ENCODE measurements at regions not wholly inside any gene's neighbourhood (a gene's known extent, or its start where the extent isn't known, plus 50 kb on each side); places are given as distances from the start of the nearest gene placed in this dataset.

DNA sequence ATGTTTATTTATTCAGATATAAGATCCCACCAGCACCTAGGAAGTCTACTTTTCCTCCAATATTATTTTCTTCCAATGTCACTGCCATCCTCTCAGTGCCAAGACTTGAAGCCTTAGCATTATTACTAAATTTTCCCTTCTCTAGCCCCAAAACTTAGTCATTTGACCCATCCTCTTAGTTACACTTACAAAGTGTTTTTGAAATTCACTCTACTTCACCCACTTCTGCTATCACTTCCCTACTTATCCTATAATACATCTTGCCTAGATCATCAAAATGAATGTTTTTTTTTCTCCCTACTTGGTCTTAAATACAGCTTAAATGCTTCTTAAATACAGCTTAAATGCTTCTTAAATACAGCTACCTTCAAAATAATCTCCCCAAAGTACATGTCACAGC is 376.6 kb downstream of the RSL24D1 start:
- Histone ChIP-seq H3K9me3 (ENCODE audit: low read depth) (peaks cover 34% of the 10 kb centered on the region), H4K20me1 (ENCODE audit: low read depth) (no peaks in the 10 kb centered on the region), H3K4me3 (no peak overlapping the region), H3K4me1 (no peaks in the 10 kb centered on the region), H3K27me3 (no peaks in the 10 kb centered on the region), H3K36me3 (no peaks in the 10 kb centered on the region), H3K9ac (no peak overlapping the region), H3F3A (ENCODE audit: low read depth) (no peaks in the 10 kb centered on the region), H2AFZ (replicated peaks) (no peak overlapping the region), H3K27ac (no peak overlapping the region), H3K79me2 (ENCODE audit: low read depth) (no peaks in the 10 kb centered on the region), H3K4me2 (no peak overlapping the region)
- H3K36me3 Mint-ChIP-seq, result no peaks in the 10 kb centered on the region
- peaks cover 2% of the 10 kb centered on the region for H3K9me3 Mint-ChIP-seq
- DNase-seq (ENCODE audit: low spot score), result no peak
- TF ChIP-seq EZH2phosphoT487 (IDR thresholded peaks at IDR 0.05) (no peak), EZH2 (IDR thresholded peaks at IDR 0.05) (no peak)
- TF ChIP-seq, protein P1, sequence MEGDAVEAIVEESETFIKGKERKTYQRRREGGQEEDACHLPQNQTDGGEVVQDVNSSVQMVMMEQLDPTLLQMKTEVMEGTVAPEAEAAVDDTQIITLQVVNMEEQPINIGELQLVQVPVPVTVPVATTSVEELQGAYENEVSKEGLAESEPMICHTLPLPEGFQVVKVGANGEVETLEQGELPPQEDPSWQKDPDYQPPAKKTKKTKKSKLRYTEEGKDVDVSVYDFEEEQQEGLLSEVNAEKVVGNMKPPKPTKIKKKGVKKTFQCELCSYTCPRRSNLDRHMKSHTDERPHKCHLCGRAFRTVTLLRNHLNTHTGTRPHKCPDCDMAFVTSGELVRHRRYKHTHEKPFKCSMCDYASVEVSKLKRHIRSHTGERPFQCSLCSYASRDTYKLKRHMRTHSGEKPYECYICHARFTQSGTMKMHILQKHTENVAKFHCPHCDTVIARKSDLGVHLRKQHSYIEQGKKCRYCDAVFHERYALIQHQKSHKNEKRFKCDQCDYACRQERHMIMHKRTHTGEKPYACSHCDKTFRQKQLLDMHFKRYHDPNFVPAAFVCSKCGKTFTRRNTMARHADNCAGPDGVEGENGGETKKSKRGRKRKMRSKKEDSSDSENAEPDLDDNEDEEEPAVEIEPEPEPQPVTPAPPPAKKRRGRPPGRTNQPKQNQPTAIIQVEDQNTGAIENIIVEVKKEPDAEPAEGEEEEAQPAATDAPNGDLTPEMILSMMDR (IDR thresholded peaks at IDR 0.05), result no peak
- no peak overlapping the region for H3K4me3 Mint-ChIP-seq
- H3K27me3 Mint-ChIP-seq (ENCODE audit: insufficient read depth, low read depth), result no peaks in the 10 kb centered on the region
- no peaks in the 10 kb centered on the region for H3K4me1 Mint-ChIP-seq
- no peak overlapping the region for H3K27ac Mint-ChIP-seq

DNA sequence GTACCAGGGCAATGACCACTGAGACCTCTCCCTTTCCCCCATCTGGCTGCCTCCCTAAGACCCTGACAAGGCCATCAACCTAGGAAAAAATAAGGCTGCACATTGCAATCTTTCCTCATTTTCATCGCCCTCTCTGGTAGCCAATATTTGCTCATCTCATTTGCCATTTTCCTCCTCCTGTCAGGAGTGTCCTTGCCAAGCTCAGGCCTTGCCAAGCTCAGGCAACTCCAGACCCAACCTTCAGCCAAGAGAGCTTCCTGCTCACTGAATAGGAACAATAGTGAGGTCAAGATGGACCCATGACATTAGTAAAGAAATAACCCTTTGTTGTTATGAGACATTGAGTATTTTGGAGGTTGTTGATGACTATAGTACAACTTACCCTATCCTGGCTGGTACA is 380.3 kb downstream of the RSL24D1 start:
- H3K27me3 Mint-ChIP-seq (ENCODE audit: insufficient read depth, low read depth), result peaks cover 2% of the 10 kb centered on the region
- Histone ChIP-seq H3F3A (ENCODE audit: low read depth) (no peaks in the 10 kb centered on the region), H3K27me3 (no peaks in the 10 kb centered on the region), H3K36me3 (no peaks in the 10 kb centered on the region), H3K27ac (no peak overlapping the region), H4K20me1 (ENCODE audit: low read depth) (no peaks in the 10 kb centered on the region), H2AFZ (replicated peaks) (no peak overlapping the region), H3K4me2 (no peak overlapping the region), H3K79me2 (ENCODE audit: low read depth) (no peaks in the 10 kb centered on the region), H3K9ac (no peak overlapping the region), H3K4me1 (no peaks in the 10 kb centered on the region), H3K9me3 (ENCODE audit: low read depth) (peaks cover 20% of the 10 kb centered on the region), H3K4me3 (no peak overlapping the region)
- TF ChIP-seq EZH2phosphoT487 (IDR thresholded peaks at IDR 0.05) (no peak), EZH2 (IDR thresholded peaks at IDR 0.05) (no peak)
- TF ChIP-seq, protein P1 (IDR thresholded peaks at IDR 0.05), result no peak
- no peak overlapping the region for H3K4me3 Mint-ChIP-seq
- H3K27ac Mint-ChIP-seq, result no peak overlapping the region
- H3K36me3 Mint-ChIP-seq, result no peaks in the 10 kb centered on the region
- no peak for DNase-seq (ENCODE audit: low spot score)
- H3K9me3 Mint-ChIP-seq, result no peaks in the 10 kb centered on the region
- no peaks in the 10 kb centered on the region for H3K4me1 Mint-ChIP-seq

DNA sequence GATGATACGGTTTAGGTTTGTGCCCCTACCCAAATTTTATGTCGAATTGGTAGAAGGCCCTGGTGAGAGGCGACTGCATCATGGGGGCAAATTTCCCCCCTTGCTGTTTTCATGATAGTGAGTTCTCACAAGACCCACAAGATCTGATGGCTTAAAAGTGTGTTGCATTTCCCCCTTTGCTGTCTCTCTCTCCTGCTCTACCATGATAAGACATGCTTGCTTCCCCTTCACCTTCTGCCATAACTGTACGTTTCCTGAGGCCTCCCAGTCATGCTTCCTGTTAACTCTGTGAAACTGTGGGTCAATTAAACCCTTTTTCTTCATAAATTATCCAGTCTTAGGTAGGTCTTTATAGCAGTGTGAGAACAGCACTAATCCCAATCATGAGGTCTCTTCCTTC is 381.2 kb downstream of the RSL24D1 start:
- Mint-ChIP-seq H3K27me3 (ENCODE audit: insufficient read depth, low read depth) (peaks cover 2% of the 10 kb centered on the region), H3K4me1 (no peaks in the 10 kb centered on the region), H3K27ac (no peak overlapping the region), H3K36me3 (no peaks in the 10 kb centered on the region), H3K4me3 (no peak overlapping the region), H3K9me3 (no peaks in the 10 kb centered on the region)
- TF ChIP-seq EZH2phosphoT487 (IDR thresholded peaks at IDR 0.05), result no peak
- TF ChIP-seq, protein P1 (IDR thresholded peaks at IDR 0.05), result no peak
- TF ChIP-seq EZH2 (IDR thresholded peaks at IDR 0.05), result no peak
- Histone ChIP-seq H3K36me3 (no peaks in the 10 kb centered on the region), H3K4me2 (no peak overlapping the region), H3F3A (ENCODE audit: low read depth) (no peaks in the 10 kb centered on the region), H3K9me3 (ENCODE audit: low read depth) (peaks cover 24% of the 10 kb centered on the region), H3K4me3 (no peak overlapping the region), H3K4me1 (no peaks in the 10 kb centered on the region), H3K9ac (no peak overlapping the region), H3K27ac (no peak overlapping the region), H3K79me2 (ENCODE audit: low read depth) (no peaks in the 10 kb centered on the region), H2AFZ (replicated peaks) (no peak overlapping the region), H3K27me3 (no peaks in the 10 kb centered on the region), H4K20me1 (ENCODE audit: low read depth) (no peaks in the 10 kb centered on the region)
- DNase-seq (ENCODE audit: low spot score), result no peak
